ENCODE measurements at regions not wholly inside any gene's neighbourhood (a gene's known extent, or its start where the extent isn't known, plus 50 kb on each side); places are given as distances from the start of the nearest gene placed in this dataset.

GRCh38 chr1:68930101-68930500 lies 433.2 kb upstream of the DEPDC1 start:
- no peak for ATAC-seq
- Histone ChIP-seq H3K4me1 (no peaks in the 10 kb centered on the region), H3K9me3 (no peaks in the 10 kb centered on the region), H3K36me3 (no peaks in the 10 kb centered on the region), H3K27ac (no peak overlapping the region), H3K27me3 (no peaks in the 10 kb centered on the region), H3K4me3 (no peak overlapping the region)
- 80 to 86% methylated on average over 1 of the region's 1 CpG for WGBS, 2 donors (ENCODE audit: low coverage in 1 of 2)
- no peak for TF ChIP-seq EP300 (IDR thresholded peaks at IDR 0.05)
- no peak for TF ChIP-seq POLR2AphosphoS5 (IDR thresholded peaks at IDR 0.05)
- TF ChIP-seq POLR2A (IDR thresholded peaks at IDR 0.05) = no peak
- no peak for TF ChIP-seq CTCF (IDR thresholded peaks at IDR 0.05)

GRCh38 chr1:68936530-68936929 lies 439.6 kb upstream of the DEPDC1 start:
- no peak overlapping the region for H3K27ac ChIP-seq
- H3K27me3 ChIP-seq = no peaks in the 10 kb centered on the region
- H3K4me3 ChIP-seq = no peak overlapping the region
- TF ChIP-seq CTCF (IDR thresholded peaks at IDR 0.05) (no peak), EP300 (IDR thresholded peaks at IDR 0.05) (no peak), POLR2A (IDR thresholded peaks at IDR 0.05) (no peak), POLR2AphosphoS5 (IDR thresholded peaks at IDR 0.05) (no peak)
- H3K4me1 ChIP-seq = no peaks in the 10 kb centered on the region
- no peaks in the 10 kb centered on the region for H3K9me3 ChIP-seq
- H3K36me3 ChIP-seq = no peaks in the 10 kb centered on the region
- ATAC-seq = no peak
- 60 to 62% methylated on average over 3 of the region's 3 CpGs for WGBS, 2 donors (ENCODE audit: low coverage in 1 of 2)

- no peaks in the 10 kb centered on the region for H3K9me3 ChIP-seq
- no peaks in the 10 kb centered on the region for H3K4me1 ChIP-seq
- H3K27me3 ChIP-seq = no peaks in the 10 kb centered on the region
- H3K4me3 ChIP-seq = no peak overlapping the region
- WGBS, 2 donors (ENCODE audit: low coverage in 1 of 2) = 73 to 93% methylated on average over 3 to 5 of the region's 5 CpGs
- TF ChIP-seq CTCF (IDR thresholded peaks at IDR 0.05) (no peak), POLR2A (IDR thresholded peaks at IDR 0.05) (no peak), EP300 (IDR thresholded peaks at IDR 0.05) (no peak), POLR2AphosphoS5 (IDR thresholded peaks at IDR 0.05) (no peak)
- ATAC-seq = no peak
- H3K27ac ChIP-seq = no peak overlapping the region
- H3K36me3 ChIP-seq = no peaks in the 10 kb centered on the region
Observed at GRCh38 chr1:68938051-68938666, 441.3 kb upstream of the DEPDC1 start.

GRCh38 chr1:68950036-68950435 lies 453.2 kb upstream of the DEPDC1 start:
- H3K27me3 ChIP-seq = no peaks in the 10 kb centered on the region
- no peak overlapping the region for H3K4me3 ChIP-seq
- no peaks in the 10 kb centered on the region for H3K36me3 ChIP-seq
- H3K9me3 ChIP-seq = no peaks in the 10 kb centered on the region
- ATAC-seq = no peak
- no peaks in the 10 kb centered on the region for H3K4me1 ChIP-seq
- TF ChIP-seq EP300 (IDR thresholded peaks at IDR 0.05) = no peak
- TF ChIP-seq POLR2AphosphoS5 (IDR thresholded peaks at IDR 0.05) = no peak
- TF ChIP-seq POLR2A (IDR thresholded peaks at IDR 0.05) = no peak
- TF ChIP-seq CTCF (IDR thresholded peaks at IDR 0.05) = no peak
- H3K27ac ChIP-seq = no peak overlapping the region
- WGBS, 2 donors (ENCODE audit: low coverage in 1 of 2) = 20 to 47% methylated on average over 3 of the region's 3 CpGs

- H3K27ac ChIP-seq = no peak overlapping the region
Observed at GRCh38 chr1:68953311-68953710, 456.4 kb upstream of the DEPDC1 start.

More at GRCh38 chr1:68953311-68953710, 456.4 kb upstream of the DEPDC1 start:
- no peak for ATAC-seq
- no peak for TF ChIP-seq POLR2AphosphoS5 (IDR thresholded peaks at IDR 0.05)
- TF ChIP-seq POLR2A (IDR thresholded peaks at IDR 0.05) = no peak
- no peak for TF ChIP-seq CTCF (IDR thresholded peaks at IDR 0.05)
- no peak for TF ChIP-seq EP300 (IDR thresholded peaks at IDR 0.05)
- no peaks in the 10 kb centered on the region for H3K4me1 ChIP-seq
- no peaks in the 10 kb centered on the region for H3K36me3 ChIP-seq
- WGBS, 2 donors (ENCODE audit: low coverage in 1 of 2) = 22 to 38% methylated on average over 1 of the region's 1 CpG
- H3K4me3 ChIP-seq = no peak overlapping the region
- no peaks in the 10 kb centered on the region for H3K9me3 ChIP-seq
- H3K27me3 ChIP-seq = no peaks in the 10 kb centered on the region

Data from gastroesophageal sphincter (tissue), 4 donors.